ENCODE measurements at regions not wholly inside any gene's neighbourhood (a gene's known extent, or its start where the extent isn't known, plus 50 kb on each side); places are given as distances from the start of the nearest gene placed in this dataset.

DNA sequence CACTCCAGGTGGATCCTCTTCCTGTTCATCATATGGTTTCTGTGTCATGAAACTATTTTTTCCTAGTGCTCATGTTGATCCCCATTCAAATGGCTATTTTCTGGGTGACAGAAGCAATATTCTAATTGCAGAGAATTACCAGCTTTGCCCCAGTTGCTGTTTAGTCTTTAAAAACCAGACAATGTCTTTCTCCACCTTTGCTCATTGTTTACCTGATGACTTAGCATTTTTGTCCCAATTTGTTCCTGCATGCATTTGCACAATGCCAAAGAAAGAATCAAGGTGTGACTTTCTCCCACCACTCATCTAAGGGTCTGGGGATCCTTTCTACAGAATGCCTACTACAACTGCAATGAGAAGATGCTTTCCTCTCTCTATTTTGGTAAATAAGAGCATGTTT lies 439.9 kb upstream of the MAF start:
- DNase-seq (ENCODE audit: low read depth in 2 of 2) = no peak
- TF ChIP-seq, protein P1, sequence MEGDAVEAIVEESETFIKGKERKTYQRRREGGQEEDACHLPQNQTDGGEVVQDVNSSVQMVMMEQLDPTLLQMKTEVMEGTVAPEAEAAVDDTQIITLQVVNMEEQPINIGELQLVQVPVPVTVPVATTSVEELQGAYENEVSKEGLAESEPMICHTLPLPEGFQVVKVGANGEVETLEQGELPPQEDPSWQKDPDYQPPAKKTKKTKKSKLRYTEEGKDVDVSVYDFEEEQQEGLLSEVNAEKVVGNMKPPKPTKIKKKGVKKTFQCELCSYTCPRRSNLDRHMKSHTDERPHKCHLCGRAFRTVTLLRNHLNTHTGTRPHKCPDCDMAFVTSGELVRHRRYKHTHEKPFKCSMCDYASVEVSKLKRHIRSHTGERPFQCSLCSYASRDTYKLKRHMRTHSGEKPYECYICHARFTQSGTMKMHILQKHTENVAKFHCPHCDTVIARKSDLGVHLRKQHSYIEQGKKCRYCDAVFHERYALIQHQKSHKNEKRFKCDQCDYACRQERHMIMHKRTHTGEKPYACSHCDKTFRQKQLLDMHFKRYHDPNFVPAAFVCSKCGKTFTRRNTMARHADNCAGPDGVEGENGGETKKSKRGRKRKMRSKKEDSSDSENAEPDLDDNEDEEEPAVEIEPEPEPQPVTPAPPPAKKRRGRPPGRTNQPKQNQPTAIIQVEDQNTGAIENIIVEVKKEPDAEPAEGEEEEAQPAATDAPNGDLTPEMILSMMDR (IDR thresholded peaks at IDR 0.05; ENCODE audit: low read depth, low read length) = no peak
- H3K4me3 ChIP-seq (replicated peaks in 1 of 2; ENCODE audit: low read depth in 2 of 2, low read length in 2 of 2) = no peak overlapping the region

DNA sequence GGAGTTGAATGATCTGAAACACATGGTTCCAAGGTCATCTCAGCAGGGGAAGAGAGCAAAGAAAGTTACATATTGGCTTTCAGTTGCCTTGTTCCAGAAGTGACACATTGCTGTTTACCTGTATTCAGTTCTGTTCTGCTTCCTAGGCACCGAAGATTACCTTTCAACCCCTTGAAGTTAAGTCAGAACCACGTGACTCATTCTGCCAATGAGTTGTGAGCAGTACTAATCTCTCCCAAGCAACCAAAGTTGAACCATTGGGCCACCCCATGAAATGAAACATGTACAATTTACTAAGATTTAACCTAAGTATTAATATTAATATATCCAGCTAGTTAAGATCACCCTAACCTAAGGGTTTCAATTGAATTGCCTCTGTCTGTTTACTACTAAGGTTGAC lies 439.2 kb upstream of the MAF start:
- TF ChIP-seq, protein P1 (IDR thresholded peaks at IDR 0.05; ENCODE audit: low read depth, low read length) = no peak
- no peak overlapping the region for H3K4me3 ChIP-seq (replicated peaks in 1 of 2; ENCODE audit: low read depth in 2 of 2, low read length in 2 of 2)
- DNase-seq (ENCODE audit: low read depth in 2 of 2) = no peak

DNA sequence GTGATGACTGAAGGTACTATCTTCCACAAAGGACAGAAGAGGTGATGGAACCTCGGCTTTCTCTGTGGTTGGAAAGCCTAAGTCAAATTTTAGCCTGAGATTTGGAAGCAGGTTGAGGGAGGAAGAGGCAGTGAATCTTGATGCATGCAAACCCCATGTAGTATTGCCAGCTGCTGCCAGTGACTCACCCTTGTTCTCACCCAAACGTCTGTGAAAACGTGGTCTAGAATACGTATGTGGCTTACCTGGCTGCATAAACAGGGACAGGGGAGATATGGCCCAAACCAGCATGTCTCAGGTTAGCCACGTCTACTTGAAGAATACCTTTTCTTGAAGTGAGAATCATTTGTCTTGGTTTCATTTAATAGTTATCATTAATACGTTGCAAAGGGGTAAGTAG lies 438.0 kb upstream of the MAF start:
- TF ChIP-seq, protein P1 (IDR thresholded peaks at IDR 0.05; ENCODE audit: low read depth, low read length) = no peak
- no peak overlapping the region for H3K4me3 ChIP-seq (replicated peaks in 1 of 2; ENCODE audit: low read depth in 2 of 2, low read length in 2 of 2)
- no peak for DNase-seq (ENCODE audit: low read depth in 2 of 2)

DNA sequence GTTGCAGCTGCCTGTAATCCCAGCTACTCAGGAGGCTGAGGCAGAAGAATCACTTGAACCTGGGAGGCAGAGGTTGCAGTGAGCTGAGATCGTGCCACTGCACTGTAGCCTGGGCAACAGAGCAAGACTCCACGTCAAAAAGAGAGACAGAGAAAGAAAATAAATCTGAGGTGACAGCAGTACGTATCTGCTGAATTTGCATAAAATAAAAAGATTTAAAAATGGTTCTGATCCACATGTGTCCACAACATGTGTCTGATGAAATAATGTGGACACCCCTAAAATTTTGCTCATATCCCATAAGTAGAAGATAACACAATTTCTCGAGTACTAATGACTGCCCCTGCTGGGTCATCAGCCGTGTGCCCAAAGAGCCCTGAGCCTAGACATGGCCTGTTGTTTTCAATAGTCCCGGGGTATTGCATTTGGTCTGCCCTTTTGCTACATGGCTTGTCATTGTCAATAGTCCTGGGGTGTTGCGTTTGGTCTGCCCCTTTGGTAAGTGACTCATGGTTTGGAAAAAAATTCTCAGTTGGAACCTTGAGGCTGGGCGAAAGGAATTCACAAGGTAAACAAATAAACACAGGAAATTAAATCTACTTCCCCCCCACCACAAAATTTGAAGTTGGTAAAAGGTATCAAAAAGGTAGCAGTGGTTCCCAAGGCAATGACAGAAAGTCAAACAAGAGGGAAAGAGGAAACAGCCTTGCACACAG lies 434.6 kb upstream of the MAF start:
- H3K4me3 ChIP-seq (replicated peaks in 1 of 2; ENCODE audit: low read depth in 2 of 2, low read length in 2 of 2) = no peak overlapping the region
- TF ChIP-seq, protein P1 (IDR thresholded peaks at IDR 0.05; ENCODE audit: low read depth, low read length) = no peak
- DNase-seq (ENCODE audit: low read depth in 2 of 2) = no peak

DNA sequence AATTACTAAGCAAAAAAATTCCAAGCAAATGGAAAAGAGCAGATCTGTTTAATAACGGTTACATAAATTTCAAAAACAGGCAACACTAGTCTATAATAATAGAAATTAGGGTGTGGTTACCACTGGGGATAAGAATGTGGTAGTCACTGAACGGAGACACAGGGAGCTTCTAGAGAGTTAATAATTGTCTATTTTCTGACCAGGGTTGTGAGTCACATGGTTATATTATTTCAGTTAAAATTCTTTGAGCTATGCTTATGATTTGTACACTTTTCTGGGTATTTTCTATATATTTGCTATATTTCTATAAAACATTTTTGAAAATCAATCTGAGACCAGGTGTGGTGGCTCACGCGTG lies 433.9 kb upstream of the MAF start:
- no peak overlapping the region for H3K4me3 ChIP-seq (replicated peaks in 1 of 2; ENCODE audit: low read depth in 2 of 2, low read length in 2 of 2)
- TF ChIP-seq, protein P1 (IDR thresholded peaks at IDR 0.05; ENCODE audit: low read depth, low read length) = no peak
- peak in 1 of 2 donors; percentile 24 for DNase-seq (ENCODE audit: low read depth in 2 of 2)

DNA sequence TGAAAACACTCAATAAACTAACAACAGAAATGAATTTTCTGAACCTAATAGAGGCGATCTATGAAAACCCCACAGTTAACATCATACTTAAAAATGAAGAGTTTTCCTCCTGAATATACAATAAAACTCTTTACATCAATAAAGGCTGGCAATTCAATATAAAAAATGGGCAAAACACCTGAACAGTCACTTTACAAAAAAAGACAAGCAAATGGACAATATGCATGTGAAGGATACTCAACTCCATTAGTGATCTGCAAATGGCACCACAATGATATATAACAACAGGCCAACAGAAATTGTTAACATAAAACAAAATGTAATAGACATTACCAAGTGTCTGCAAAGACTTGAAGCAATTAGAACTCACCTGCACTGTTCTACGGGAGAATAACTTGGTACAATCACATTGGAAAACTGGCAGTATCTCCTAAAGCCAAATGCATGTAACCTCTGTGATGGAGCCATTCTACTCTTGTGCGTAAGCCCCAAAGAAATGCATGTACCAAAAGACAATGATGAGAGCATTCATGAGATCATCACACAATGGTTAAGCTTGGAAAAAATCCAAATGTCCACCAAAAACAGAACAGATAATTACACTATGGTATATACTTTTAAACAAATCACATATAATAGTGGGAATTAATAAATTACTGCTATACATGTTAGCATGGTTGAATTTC lies 433.4 kb upstream of the MAF start:
- no peak for DNase-seq (ENCODE audit: low read depth in 2 of 2)
- TF ChIP-seq, protein P1 (IDR thresholded peaks at IDR 0.05; ENCODE audit: low read depth, low read length) = no peak
- no peak overlapping the region for H3K4me3 ChIP-seq (replicated peaks in 1 of 2; ENCODE audit: low read depth in 2 of 2, low read length in 2 of 2)
